Neural progenitor cell (in vitro differentiated cells): ENCODE measurements at regions not wholly inside any gene's neighbourhood (a gene's known extent, or its start where the extent isn't known, plus 50 kb on each side); places are given as distances from the start of the nearest gene placed in this dataset.

ENCODE experiments used
- CTCF ChIP-seq: fragments of 200-600 bp; sonication (generic); IDR thresholded peaks from 2 replicates; pipeline ENCODE4 v1.5.1; 2017; ENCODE audit warnings: antibody characterized with exemption, mild to moderate bottlenecking
- EZH2 ChIP-seq: fragments of 200-600 bp; sonication (generic); IDR thresholded peaks from 2 replicates; pipeline ENCODE4 v1.6.1; 2017; ENCODE audit warnings: antibody characterized with exemption, mild to moderate bottlenecking, moderate library complexity
- EZH2phosphoT487 ChIP-seq: fragments of 200-600 bp; sonication (generic); IDR thresholded peaks from 2 replicates; pipeline ENCODE4 v1.6.1; 2017; ENCODE audit warnings: antibody characterized with exemption

GRCh38 chr15:94791008-94791407 is 559.6 kb downstream of the MCTP2 start:
- TF ChIP-seq CTCF, result no peak
- TF ChIP-seq EZH2, result no peak
- no peak for TF ChIP-seq EZH2phosphoT487
